ENCODE measurements at regions not wholly inside any gene's neighbourhood (a gene's known extent, or its start where the extent isn't known, plus 50 kb on each side); places are given as distances from the start of the nearest gene placed in this dataset.

- no peak for DNase-seq
These were observed 162.1 kb downstream of the RAB11FIP2 start for GRCh38 chr10:117884592-117884991.

GRCh38 chr10:117885206-117885829 lies 161.4 kb downstream of the RAB11FIP2 start:
- DNase-seq, result no peak

- no peak for DNase-seq
These were observed 160.0 kb downstream of the RAB11FIP2 start for GRCh38 chr10:117886766-117887165.

GRCh38 chr10:117889664-117890063 lies 157.1 kb downstream of the RAB11FIP2 start:
- no peak for DNase-seq

- no peak for DNase-seq
These were observed 154.0 kb downstream of the RAB11FIP2 start for GRCh38 chr10:117892681-117893220.

GRCh38 chr10:117894339-117894738 lies 152.4 kb downstream of the RAB11FIP2 start:
- DNase-seq, result no peak

- DNase-seq, result no peak
These were observed 150.2 kb downstream of the RAB11FIP2 start for GRCh38 chr10:117896517-117896916.

- DNase-seq, result no peak
These were observed 147.5 kb downstream of the RAB11FIP2 start for GRCh38 chr10:117899181-117899683.

- DNase-seq, result peak; percentile 43
These were observed 146.5 kb downstream of the RAB11FIP2 start for GRCh38 chr10:117900280-117900679.

- DNase-seq, result no peak
These were observed 142.9 kb downstream of the RAB11FIP2 start for GRCh38 chr10:117903854-117904253.

GRCh38 chr10:117905404-117905803 lies 141.3 kb downstream of the RAB11FIP2 start:
- no peak for DNase-seq

GRCh38 chr10:117911684-117912083 lies 135.1 kb downstream of the RAB11FIP2 start:
- no peak for DNase-seq

GRCh38 chr10:117914334-117914733 lies 132.4 kb downstream of the RAB11FIP2 start:
- no peak for DNase-seq

GRCh38 chr10:117920956-117921355 lies 125.8 kb downstream of the RAB11FIP2 start:
- DNase-seq, result no peak

GRCh38 chr10:117921421-117921820 lies 125.3 kb downstream of the RAB11FIP2 start:
- DNase-seq, result no peak

GRCh38 chr10:117924820-117925219 lies 121.9 kb downstream of the RAB11FIP2 start:
- DNase-seq, result no peak

GRCh38 chr10:117925369-117925768 lies 121.4 kb downstream of the RAB11FIP2 start:
- DNase-seq, result no peak

- no peak for DNase-seq
These were observed 120.2 kb downstream of the RAB11FIP2 start for GRCh38 chr10:117926491-117926890.

GRCh38 chr10:117927332-117927731 lies 119.4 kb downstream of the RAB11FIP2 start:
- DNase-seq, result no peak

- DNase-seq, result no peak
These were observed 118.9 kb downstream of the RAB11FIP2 start for GRCh38 chr10:117927871-117928270.

GRCh38 chr10:117928281-117928680 lies 118.5 kb downstream of the RAB11FIP2 start:
- DNase-seq, result no peak

- no peak for DNase-seq
These were observed 118.0 kb downstream of the RAB11FIP2 start for GRCh38 chr10:117928741-117929140.

GRCh38 chr10:117929327-117930067 lies 117.2 kb downstream of the RAB11FIP2 start:
- no peak for DNase-seq

GRCh38 chr10:117931078-117931477 lies 115.7 kb downstream of the RAB11FIP2 start:
- DNase-seq, result no peak

Data from NCI-H524 treated with DMSO at 0.1 percent for 48 hours (cell line).